ENCODE measurements at regions not wholly inside any gene's neighbourhood (a gene's known extent, or its start where the extent isn't known, plus 50 kb on each side); places are given as distances from the start of the nearest gene placed in this dataset.

DNA sequence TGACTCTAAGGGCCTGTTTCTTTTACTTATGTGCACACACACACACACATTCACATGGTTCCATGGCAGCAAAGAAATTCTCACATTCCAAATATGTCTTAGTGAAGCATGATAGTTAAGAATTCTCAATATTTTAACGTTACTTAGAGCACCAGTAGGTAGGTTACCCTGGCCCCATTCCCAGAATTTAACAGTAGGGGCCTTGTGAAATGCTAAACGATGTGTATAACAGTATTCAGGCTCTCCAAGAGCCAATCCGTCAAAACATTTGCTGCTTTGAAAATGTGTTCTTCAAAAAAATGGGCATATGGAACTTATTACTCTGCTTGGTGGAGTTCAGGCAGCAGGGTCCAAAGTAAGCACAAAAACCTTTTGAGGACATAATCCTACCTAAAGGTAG, 93.7 kb upstream of the DAB2 start:
- TF ChIP-seq CTCF (IDR thresholded peaks at IDR 0.05; ENCODE audit: low read length) (no peak), EZH2 (optimal IDR thresholded peaks at IDR 0.05; ENCODE audit: low read depth, low read length) (no peak), EZH2phosphoT487 (IDR thresholded peaks at IDR 0.05; ENCODE audit: low read length) (no peak)

Measured in MM.1S (cell line).